DMS 273 (cell line): ENCODE measurements at regions not wholly inside any gene's neighbourhood (a gene's known extent, or its start where the extent isn't known, plus 50 kb on each side); places are given as distances from the start of the nearest gene placed in this dataset.
"Not testable (repeated sequence)": the region's sequence is repeated elsewhere in the genome, so short reads cannot be mapped to it uniquely, and the experiment has no call there.

Experiments
- DNase-seq: peaks from one replicate; lab custom pipeline; 2025; ENCODE audit not compliant: unreplicated experiment; lab: John Stamatoyannopoulos, UW

- no peak for DNase-seq
These were observed 188.4 kb downstream of the PAH start for GRCh38 chr12:102728506-102729242.

DNA sequence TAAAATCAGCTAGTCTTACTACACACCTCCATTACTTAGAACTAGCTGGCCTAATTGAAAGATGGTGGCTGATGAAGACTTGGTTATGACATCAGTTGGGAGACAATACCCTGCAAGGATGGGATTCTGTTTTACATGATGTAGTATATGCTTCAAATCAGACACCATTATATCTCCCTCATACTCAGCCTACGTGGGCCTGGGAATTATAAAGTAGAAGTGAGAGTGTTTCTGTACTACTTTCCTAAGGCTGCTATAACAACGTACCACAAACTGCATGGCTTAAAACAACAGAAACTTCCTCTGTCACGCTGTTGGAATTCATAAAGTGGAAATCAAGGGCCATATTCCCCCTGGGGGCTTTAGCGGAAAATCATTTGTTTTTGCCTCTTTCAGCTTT lies 190.4 kb downstream of the PAH start:
- DNase-seq, result no peak

- DNase-seq, result no peak
These were observed 194.9 kb downstream of the PAH start for GRCh38 chr12:102722147-102722546.

GRCh38 chr12:102708108-102708507 lies 208.9 kb downstream of the PAH start:
- no peak for DNase-seq

DNA sequence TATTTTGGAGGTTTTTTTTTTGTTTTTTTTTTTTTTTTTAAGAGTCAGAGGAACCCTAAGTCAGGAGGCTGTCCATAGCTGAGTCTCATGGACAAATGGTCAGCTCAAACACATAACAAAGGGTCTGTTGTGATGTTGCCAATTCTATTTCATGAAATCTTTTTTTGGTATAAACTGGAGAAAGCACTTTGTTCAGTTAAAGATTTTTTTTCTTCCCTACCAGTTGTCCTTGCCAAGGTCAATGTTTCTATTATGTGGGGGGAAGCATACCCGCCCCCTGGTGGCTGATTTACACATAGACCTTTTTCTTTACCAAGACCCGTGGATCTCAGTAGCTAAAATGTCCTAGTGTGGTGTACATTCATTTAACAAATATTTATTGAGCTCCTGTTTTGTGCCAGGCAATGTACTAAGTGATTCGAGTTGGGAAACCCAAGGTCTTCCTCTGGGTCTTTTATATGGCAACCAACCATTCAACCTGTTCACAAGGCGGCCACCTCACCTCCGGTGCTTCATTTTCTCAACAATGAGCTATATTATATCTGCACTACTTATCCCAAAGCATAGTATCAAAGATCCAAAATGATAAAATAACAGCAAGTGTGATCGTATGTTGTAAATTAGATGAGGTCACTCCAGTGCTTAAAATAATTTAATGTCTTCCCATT lies 214.5 kb downstream of the PAH start:
- DNase-seq, result peak; percentile 62

- no peak for DNase-seq
These were observed 215.7 kb upstream of the IGF1 start for GRCh38 chr12:102696045-102696444.

- no peak for DNase-seq
These were observed 214.5 kb upstream of the IGF1 start for GRCh38 chr12:102694903-102695302.

- DNase-seq, result no peak
These were observed 211.6 kb upstream of the IGF1 start for GRCh38 chr12:102691773-102692555.

GRCh38 chr12:102690253-102690652 lies 209.9 kb upstream of the IGF1 start:
- DNase-seq, result no peak

DNA sequence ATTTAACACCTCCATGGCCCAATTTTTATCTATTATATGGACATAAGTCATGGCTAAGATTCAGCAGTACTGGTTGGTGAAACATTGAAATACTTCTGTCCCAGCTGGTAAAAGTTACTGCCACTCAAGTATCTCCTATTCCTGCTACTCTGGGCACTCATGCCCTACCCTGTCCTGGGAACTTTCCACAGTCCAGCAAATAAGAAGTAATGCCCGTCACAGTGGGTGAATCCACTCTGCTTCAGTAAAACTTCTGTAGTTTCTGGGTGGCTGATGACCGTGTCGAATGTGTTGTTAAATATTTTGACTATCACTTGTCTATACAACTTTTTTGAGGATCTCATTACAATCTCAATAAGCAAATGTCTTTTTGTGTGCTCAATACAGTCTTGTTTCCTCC lies 209.3 kb upstream of the IGF1 start:
- no peak for DNase-seq

DNA sequence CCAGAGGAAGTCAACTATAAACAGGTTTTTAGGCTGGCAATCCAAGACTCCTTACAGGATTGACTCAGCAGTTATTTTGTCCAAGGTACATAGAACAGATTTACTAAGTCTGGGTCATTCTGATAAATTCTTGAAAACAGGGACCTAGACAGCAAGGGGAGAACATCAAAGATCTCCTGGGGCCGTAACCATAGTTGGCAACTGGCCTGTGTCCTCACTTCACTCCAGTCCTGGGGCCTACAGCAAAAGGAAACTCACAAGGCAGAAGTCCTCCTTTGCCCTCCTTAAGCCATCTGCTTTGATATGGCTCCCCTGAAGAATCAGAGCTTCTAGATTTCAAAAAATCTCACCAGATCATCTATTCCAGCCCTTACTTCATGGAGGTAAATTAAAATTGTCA lies 207.2 kb upstream of the IGF1 start:
- DNase-seq, result no peak

DNA sequence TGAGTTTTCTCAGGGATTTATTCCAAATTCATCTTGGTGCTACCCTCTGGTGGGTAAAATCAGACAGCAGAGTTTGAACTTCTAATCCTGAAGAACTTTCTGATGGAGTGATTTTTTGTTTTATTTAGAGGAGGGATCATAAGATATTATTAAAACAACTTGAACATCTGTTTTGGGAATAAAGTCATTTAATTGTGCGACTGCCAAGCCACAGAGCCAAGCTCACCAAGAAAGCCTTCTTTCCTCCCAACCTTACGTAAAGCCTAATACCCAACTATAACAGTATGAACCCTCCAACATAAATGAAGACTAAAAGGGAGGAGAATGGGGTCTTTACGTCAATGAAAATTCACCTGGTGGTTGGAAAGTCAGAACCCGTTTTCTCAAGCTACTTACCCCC lies 205.5 kb upstream of the IGF1 start:
- no peak for DNase-seq

DNA sequence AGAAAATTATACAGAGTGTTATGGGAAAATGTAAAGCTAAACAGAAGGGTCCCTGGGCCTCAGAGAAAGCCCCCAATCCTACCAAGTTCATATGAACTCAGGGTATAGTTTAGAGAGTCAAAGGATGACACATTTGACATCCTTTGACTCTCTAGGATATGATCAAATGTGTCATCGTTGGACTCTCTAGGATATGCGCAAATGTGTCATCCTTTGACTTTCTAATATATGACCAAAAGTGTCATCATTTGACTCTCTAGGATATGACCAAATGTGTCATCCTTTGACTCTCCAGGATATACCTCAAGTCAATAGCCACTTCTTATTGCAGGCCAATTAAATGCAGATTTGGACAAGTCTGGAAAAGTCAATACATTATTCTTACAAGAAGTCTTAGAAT lies 204.8 kb upstream of the IGF1 start:
- no peak for DNase-seq

GRCh38 chr12:102682366-102683289 lies 202.3 kb upstream of the IGF1 start:
- no peak for DNase-seq

DNA sequence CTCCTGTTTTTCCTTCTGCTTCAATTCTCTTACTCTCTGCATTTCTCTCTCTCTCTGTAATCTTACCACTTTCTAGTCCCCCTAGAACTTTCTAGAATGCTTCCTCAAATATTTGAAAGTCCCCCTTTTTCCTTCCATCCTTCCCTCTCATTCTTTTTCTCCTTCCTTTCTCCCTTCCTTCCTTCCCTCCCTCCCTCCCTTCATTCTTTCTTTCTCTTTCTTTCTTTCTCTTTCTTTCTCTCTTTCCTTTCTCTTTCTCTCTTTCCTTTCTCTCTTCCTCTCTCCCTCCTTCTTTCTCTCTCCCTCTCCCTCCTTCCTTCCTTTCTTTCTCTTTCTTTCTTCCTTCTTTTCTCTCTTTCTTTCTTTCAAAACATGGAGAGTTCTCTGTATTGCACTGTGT lies 201.4 kb upstream of the IGF1 start:
- no peak for DNase-seq

GRCh38 chr12:102681309-102681708 lies 200.9 kb upstream of the IGF1 start:
- DNase-seq, result no peak

DNA sequence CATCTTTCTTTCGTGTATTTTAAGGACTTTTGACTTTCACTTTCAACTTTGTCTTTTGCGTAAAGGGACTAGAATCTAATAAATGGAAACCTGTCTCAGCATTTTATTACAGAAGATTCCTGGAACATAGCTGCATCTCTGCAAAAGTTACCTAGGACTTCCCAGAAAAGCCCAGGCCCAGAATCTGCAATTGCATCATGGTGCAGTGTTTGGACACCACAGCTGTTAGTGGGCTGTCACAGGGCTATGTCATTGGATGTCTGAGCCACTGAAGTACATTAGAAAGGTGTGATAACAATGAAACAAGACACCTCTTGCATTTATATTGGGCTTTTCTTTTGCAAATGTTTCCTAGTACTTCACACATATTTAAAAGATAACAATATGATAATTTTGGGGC lies 199.9 kb upstream of the IGF1 start:
- no peak for DNase-seq

DNA sequence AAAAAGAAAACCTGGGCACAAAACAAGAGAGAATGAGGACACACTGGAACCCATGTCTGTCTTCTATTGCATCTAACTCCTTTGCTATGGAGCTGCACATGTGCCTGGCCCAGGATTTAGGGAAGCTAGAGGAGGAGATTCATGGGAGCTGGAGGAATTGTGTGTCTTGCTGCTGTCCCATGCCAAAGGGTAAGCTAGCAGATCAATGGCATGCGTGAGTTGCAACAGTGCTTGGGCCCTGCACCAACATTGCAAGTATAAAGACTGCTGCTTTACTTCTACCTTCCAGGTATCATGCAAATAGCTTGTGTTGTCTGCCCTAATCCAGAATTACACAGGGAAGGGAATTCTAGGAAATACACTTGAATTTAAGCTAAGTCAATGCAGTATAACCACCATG lies 196.4 kb upstream of the IGF1 start:
- no peak for DNase-seq

DNA sequence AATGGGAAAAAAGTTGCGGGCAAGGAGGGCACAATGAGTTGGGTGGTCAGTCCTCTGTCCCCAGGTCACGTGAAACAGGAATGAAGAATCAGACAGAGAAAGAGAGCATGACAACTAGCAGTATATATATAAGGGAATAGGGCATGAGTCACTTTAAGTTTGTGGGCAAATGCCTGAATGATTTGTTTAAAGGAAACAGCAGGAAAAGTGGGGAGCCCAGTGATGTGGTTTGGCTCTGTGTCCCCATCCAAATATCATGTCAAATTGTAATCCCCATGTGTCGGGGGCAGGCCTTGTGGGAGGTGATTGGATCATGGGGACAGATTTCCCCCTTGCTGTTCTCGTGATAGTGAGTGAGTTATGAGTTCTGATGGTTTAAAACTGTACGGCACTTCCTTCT lies 195.3 kb upstream of the IGF1 start:
- no peak for DNase-seq

DNA sequence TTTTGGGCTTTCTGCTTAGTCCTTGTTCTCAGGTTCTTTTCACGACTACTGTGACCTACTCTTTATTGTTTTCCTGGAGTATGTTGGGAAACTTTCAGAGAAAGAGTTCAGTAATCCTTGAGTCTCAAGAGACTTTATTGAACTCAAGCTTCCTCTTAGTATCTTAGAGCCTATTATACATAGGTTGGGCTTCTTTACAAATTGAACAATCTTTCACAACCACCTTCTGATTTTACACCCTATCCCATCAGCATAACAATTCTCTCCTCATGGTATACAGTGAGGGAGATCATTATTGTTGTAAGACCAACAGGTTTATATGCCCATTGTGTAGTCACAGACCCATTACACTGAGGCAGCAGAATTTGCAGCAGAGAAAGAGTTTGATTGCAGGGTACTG lies 193.2 kb upstream of the IGF1 start:
- no peak for DNase-seq

- DNase-seq, result not testable (repeated sequence)
These were observed 191.8 kb upstream of the IGF1 start for GRCh38 chr12:102672212-102672611.
